ENCODE measurements at regions not wholly inside any gene's neighbourhood (a gene's known extent, or its start where the extent isn't known, plus 50 kb on each side); places are given as distances from the start of the nearest gene placed in this dataset.

GRCh38 chr2:237181844-237182243 is 96.2 kb downstream of the COPS8 start:
- TF ChIP-seq, protein P1, sequence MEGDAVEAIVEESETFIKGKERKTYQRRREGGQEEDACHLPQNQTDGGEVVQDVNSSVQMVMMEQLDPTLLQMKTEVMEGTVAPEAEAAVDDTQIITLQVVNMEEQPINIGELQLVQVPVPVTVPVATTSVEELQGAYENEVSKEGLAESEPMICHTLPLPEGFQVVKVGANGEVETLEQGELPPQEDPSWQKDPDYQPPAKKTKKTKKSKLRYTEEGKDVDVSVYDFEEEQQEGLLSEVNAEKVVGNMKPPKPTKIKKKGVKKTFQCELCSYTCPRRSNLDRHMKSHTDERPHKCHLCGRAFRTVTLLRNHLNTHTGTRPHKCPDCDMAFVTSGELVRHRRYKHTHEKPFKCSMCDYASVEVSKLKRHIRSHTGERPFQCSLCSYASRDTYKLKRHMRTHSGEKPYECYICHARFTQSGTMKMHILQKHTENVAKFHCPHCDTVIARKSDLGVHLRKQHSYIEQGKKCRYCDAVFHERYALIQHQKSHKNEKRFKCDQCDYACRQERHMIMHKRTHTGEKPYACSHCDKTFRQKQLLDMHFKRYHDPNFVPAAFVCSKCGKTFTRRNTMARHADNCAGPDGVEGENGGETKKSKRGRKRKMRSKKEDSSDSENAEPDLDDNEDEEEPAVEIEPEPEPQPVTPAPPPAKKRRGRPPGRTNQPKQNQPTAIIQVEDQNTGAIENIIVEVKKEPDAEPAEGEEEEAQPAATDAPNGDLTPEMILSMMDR (IDR thresholded peaks at IDR 0.05): no peak
- no peak for TF ChIP-seq FOXM1 (IDR thresholded peaks at IDR 0.05; ENCODE audit: low read depth)
- no peak for TF ChIP-seq YY1 (IDR thresholded peaks at IDR 0.05; ENCODE audit: low read depth)
- peak; percentile 59 for TF ChIP-seq JUND (IDR thresholded peaks at IDR 0.05)
- TF ChIP-seq RXRA (IDR thresholded peaks at IDR 0.05; ENCODE audit: borderline replicate concordance, low read depth): peak; percentile 46; the same call in 1 of the 2 replicates
- no peak for TF ChIP-seq MEF2A (IDR thresholded peaks at IDR 0.05; ENCODE audit: borderline replicate concordance, low read depth)
- TF ChIP-seq SMC3 (IDR thresholded peaks at IDR 0.05; ENCODE audit: low read depth, low read length): no peak
- TF ChIP-seq POLR2AphosphoS5 (IDR thresholded peaks at IDR 0.05; ENCODE audit: low read depth, low read length): no peak
- TF ChIP-seq USF1 (IDR thresholded peaks at IDR 0.05; ENCODE audit: borderline replicate concordance, low read depth): no peak
- TF ChIP-seq RAD21 (IDR thresholded peaks at IDR 0.05; ENCODE audit: low read length): no peak
